ENCODE measurements at regions not wholly inside any gene's neighbourhood (a gene's known extent, or its start where the extent isn't known, plus 50 kb on each side); places are given as distances from the start of the nearest gene placed in this dataset.

DNA sequence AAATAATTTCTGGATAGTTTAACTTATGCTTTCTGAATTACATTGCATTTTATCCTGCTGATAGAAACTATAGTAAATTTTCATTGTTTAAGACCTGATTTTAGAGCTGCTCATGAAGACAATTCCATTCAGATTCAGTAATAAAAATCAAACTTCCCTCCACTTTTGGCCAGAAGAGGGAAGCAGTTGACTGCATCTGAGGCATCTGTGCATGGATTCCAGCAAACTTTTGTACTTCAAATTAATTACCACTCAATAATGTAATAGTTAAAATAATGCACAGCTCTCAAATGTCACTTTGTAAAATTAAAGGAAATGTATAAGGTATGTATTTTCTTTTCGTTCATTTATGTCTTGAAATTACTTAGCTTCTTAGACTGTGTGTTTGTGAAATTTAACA is 64.2 kb upstream of the SLC35B3 start:
- TF ChIP-seq, protein P1, sequence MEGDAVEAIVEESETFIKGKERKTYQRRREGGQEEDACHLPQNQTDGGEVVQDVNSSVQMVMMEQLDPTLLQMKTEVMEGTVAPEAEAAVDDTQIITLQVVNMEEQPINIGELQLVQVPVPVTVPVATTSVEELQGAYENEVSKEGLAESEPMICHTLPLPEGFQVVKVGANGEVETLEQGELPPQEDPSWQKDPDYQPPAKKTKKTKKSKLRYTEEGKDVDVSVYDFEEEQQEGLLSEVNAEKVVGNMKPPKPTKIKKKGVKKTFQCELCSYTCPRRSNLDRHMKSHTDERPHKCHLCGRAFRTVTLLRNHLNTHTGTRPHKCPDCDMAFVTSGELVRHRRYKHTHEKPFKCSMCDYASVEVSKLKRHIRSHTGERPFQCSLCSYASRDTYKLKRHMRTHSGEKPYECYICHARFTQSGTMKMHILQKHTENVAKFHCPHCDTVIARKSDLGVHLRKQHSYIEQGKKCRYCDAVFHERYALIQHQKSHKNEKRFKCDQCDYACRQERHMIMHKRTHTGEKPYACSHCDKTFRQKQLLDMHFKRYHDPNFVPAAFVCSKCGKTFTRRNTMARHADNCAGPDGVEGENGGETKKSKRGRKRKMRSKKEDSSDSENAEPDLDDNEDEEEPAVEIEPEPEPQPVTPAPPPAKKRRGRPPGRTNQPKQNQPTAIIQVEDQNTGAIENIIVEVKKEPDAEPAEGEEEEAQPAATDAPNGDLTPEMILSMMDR (IDR thresholded peaks at IDR 0.05; ENCODE audit: low read depth, low read length, missing input control) = peak; percentile 45
- TF ChIP-seq, protein P2, sequence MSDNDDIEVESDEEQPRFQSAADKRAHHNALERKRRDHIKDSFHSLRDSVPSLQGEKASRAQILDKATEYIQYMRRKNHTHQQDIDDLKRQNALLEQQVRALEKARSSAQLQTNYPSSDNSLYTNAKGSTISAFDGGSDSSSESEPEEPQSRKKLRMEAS (IDR thresholded peaks at IDR 0.05) = no peak
- TF ChIP-seq SP1 (IDR thresholded peaks at IDR 0.05) (no peak), JUND (IDR thresholded peaks at IDR 0.05) (no peak), TAF1 (conservative IDR thresholded peaks at IDR 0.05) (no peak), GABPA (IDR thresholded peaks at IDR 0.05 in 1 of 2, conservative IDR thresholded peaks at IDR 0.05 in 1 of 2) (no peak), FOXA1 (IDR thresholded peaks at IDR 0.05) (no peak), RAD21 (IDR thresholded peaks at IDR 0.05) (peak; percentile 80)
- TF ChIP-seq, protein P3, sequence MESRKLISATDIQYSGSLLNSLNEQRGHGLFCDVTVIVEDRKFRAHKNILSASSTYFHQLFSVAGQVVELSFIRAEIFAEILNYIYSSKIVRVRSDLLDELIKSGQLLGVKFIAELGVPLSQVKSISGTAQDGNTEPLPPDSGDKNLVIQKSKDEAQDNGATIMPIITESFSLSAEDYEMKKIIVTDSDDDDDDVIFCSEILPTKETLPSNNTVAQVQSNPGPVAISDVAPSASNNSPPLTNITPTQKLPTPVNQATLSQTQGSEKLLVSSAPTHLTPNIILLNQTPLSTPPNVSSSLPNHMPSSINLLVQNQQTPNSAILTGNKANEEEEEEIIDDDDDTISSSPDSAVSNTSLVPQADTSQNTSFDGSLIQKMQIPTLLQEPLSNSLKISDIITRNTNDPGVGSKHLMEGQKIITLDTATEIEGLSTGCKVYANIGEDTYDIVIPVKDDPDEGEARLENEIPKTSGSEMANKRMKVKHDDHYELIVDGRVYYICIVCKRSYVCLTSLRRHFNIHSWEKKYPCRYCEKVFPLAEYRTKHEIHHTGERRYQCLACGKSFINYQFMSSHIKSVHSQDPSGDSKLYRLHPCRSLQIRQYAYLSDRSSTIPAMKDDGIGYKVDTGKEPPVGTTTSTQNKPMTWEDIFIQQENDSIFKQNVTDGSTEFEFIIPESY (IDR thresholded peaks at IDR 0.05) = no peak
- TF ChIP-seq, protein P4, sequence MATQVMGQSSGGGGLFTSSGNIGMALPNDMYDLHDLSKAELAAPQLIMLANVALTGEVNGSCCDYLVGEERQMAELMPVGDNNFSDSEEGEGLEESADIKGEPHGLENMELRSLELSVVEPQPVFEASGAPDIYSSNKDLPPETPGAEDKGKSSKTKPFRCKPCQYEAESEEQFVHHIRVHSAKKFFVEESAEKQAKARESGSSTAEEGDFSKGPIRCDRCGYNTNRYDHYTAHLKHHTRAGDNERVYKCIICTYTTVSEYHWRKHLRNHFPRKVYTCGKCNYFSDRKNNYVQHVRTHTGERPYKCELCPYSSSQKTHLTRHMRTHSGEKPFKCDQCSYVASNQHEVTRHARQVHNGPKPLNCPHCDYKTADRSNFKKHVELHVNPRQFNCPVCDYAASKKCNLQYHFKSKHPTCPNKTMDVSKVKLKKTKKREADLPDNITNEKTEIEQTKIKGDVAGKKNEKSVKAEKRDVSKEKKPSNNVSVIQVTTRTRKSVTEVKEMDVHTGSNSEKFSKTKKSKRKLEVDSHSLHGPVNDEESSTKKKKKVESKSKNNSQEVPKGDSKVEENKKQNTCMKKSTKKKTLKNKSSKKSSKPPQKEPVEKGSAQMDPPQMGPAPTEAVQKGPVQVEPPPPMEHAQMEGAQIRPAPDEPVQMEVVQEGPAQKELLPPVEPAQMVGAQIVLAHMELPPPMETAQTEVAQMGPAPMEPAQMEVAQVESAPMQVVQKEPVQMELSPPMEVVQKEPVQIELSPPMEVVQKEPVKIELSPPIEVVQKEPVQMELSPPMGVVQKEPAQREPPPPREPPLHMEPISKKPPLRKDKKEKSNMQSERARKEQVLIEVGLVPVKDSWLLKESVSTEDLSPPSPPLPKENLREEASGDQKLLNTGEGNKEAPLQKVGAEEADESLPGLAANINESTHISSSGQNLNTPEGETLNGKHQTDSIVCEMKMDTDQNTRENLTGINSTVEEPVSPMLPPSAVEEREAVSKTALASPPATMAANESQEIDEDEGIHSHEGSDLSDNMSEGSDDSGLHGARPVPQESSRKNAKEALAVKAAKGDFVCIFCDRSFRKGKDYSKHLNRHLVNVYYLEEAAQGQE (IDR thresholded peaks at IDR 0.05) = no peak

All from liver (tissue), 3 donors.